ENCODE measurements at regions not wholly inside any gene's neighbourhood (a gene's known extent, or its start where the extent isn't known, plus 50 kb on each side); places are given as distances from the start of the nearest gene placed in this dataset.
A peak's percentile ranks its signal among the peaks of the same experiment; 100 is the strongest.

- Histone ChIP-seq H3K9me3 (no peaks in the 10 kb centered on the region), H3K4me3 (no peak overlapping the region), H3K4me1 (no peaks in the 10 kb centered on the region), H3K27ac (replicated peaks in 1 of 4) (no peak overlapping the region), H3K36me3 (no peaks in the 10 kb centered on the region), H3K27me3 (peaks cover 0 to 34% (median 0%) of the 10 kb centered on the region in 4 donors)
- TF ChIP-seq EP300 (IDR thresholded peaks at IDR 0.05), result no peak
- TF ChIP-seq POLR2A (IDR thresholded peaks at IDR 0.05; ENCODE audit: low read depth), result no peak
- no peak for TF ChIP-seq CTCF (IDR thresholded peaks at IDR 0.05)
- TF ChIP-seq POLR2AphosphoS5 (IDR thresholded peaks at IDR 0.05), result no peak
- DNase-seq (ENCODE audit: extremely low spot score), result peak; percentile 87
- intact Hi-C loops (cut with DNase I), result loop anchor here (10.0 kb wide), 1 partner anchor 205 kb away; no protein-coding TSS in a partner anchor
- WGBS, result 95% methylated on average over 19 of the region's 20 CpGs
Measured at GRCh38 chr1:38609166-38610025, 250.2 kb downstream of the RRAGC start.

GRCh38 chr1:38608202-38608864 is 251.2 kb downstream of the RRAGC start:
- intact Hi-C loops (cut with DNase I), result loop anchor here (10.0 kb wide), 1 partner anchor 206 kb away; no protein-coding TSS in a partner anchor
- H3K27me3 ChIP-seq, result peaks cover 0 to 24% (median 0%) of the 10 kb centered on the region in 4 donors
- H3K36me3 ChIP-seq, result no peaks in the 10 kb centered on the region
- no peaks in the 10 kb centered on the region for H3K9me3 ChIP-seq
- TF ChIP-seq POLR2AphosphoS5 (IDR thresholded peaks at IDR 0.05) (no peak), CTCF (IDR thresholded peaks at IDR 0.05) (peak in 2 of 3 experiments; percentile 18 to 44)
- 44% methylated on average over 17 of the region's 17 CpGs for WGBS
- no peaks in the 10 kb centered on the region for H3K4me1 ChIP-seq
- H3K27ac ChIP-seq (replicated peaks in 1 of 4), result no peak overlapping the region
- H3K4me3 ChIP-seq, result no peak overlapping the region
- DNase-seq (ENCODE audit: extremely low spot score), result peak; percentile 92

- 76% methylated on average over 5 of the region's 8 CpGs for WGBS
- peak; percentile 78 for DNase-seq (ENCODE audit: extremely low spot score)
- no peak for TF ChIP-seq EP300 (IDR thresholded peaks at IDR 0.05)
- no peak overlapping the region for H3K27ac ChIP-seq (replicated peaks in 1 of 4)
- H3K9me3 ChIP-seq, result no peaks in the 10 kb centered on the region
- H3K4me3 ChIP-seq, result no peak overlapping the region
- H3K36me3 ChIP-seq, result no peaks in the 10 kb centered on the region
- H3K4me1 ChIP-seq, result no peaks in the 10 kb centered on the region
- H3K27me3 ChIP-seq, result peaks cover 0 to 17% (median 0%) of the 10 kb centered on the region in 4 donors
- intact Hi-C loops (cut with DNase I), result loop anchor here (10.0 kb wide), 1 partner anchor 207 kb away; no protein-coding TSS in a partner anchor
Measured at GRCh38 chr1:38607526-38607925, 252.0 kb downstream of the RRAGC start.

- Histone ChIP-seq H3K4me1 (no peaks in the 10 kb centered on the region), H3K27me3 (peaks cover 0 to 7% (median 0%) of the 10 kb centered on the region in 4 donors), H3K9me3 (no peaks in the 10 kb centered on the region), H3K36me3 (no peaks in the 10 kb centered on the region), H3K4me3 (no peak overlapping the region), H3K27ac (replicated peaks in 1 of 4) (no peak overlapping the region)
- intact Hi-C loops (cut with DNase I), result loop anchor here (10.0 kb wide), 1 partner anchor 210 kb away; no protein-coding TSS in a partner anchor
- TF ChIP-seq CTCF (IDR thresholded peaks at IDR 0.05) (no peak), POLR2A (IDR thresholded peaks at IDR 0.05; ENCODE audit: low read depth) (no peak), EP300 (IDR thresholded peaks at IDR 0.05) (no peak), POLR2AphosphoS5 (IDR thresholded peaks at IDR 0.05) (no peak)
- DNase-seq (ENCODE audit: extremely low spot score), result no peak
- 73% methylated on average over 3 of the region's 3 CpGs for WGBS
Measured at GRCh38 chr1:38605063-38605462, 254.5 kb downstream of the RRAGC start.

GRCh38 chr1:38603907-38604306 is 255.7 kb downstream of the RRAGC start:
- H3K4me1 ChIP-seq, result no peaks in the 10 kb centered on the region
- H3K4me3 ChIP-seq, result no peak overlapping the region
- WGBS, result 94% methylated on average over 8 of the region's 8 CpGs

More at GRCh38 chr1:38603907-38604306, 255.7 kb downstream of the RRAGC start:
- Histone ChIP-seq H3K36me3 (no peaks in the 10 kb centered on the region), H3K9me3 (no peaks in the 10 kb centered on the region), H3K27me3 (peaks cover 0 to 7% (median 0%) of the 10 kb centered on the region in 4 donors), H3K27ac (replicated peaks in 1 of 4) (no peak overlapping the region)
- intact Hi-C loops (cut with DNase I), result loop anchor here (10.0 kb wide), 1 partner anchor 211 kb away; no protein-coding TSS in a partner anchor
- no peak for TF ChIP-seq CTCF (IDR thresholded peaks at IDR 0.05)
- TF ChIP-seq POLR2AphosphoS5 (IDR thresholded peaks at IDR 0.05), result no peak
- no peak for TF ChIP-seq POLR2A (IDR thresholded peaks at IDR 0.05; ENCODE audit: low read depth)
- TF ChIP-seq EP300 (IDR thresholded peaks at IDR 0.05), result no peak
- DNase-seq (ENCODE audit: extremely low spot score), result no peak
